Tibial nerve (tissue), 4 donors: ENCODE measurements at regions not wholly inside any gene's neighbourhood (a gene's known extent, or its start where the extent isn't known, plus 50 kb on each side); places are given as distances from the start of the nearest gene placed in this dataset.

Source experiments
- CTCF ChIP-seq, 5 experiments: fragments of 200-600 bp in 3 of 5; fragments of 450-650 bp in 2 of 5; sonication (generic) in 3 of 5; IDR thresholded peaks; one replicate each; pipeline ENCODE4 v1.5.1; 2016 to 2019; ENCODE audit warnings: antibody characterized with exemption in 5 of 5, mild to moderate bottlenecking in 3 of 5, moderate library complexity in 2 of 5
- EP300 ChIP-seq, 2 donors: sonication (generic); formaldehyde crosslinking; IDR thresholded peaks; one replicate each; pipeline ENCODE4 v1.6.1; 2017; ENCODE audit warnings: antibody characterized with exemption in 2 of 2, mild to moderate bottlenecking in 1 of 2
- POLR2A ChIP-seq, 2 donors: fragments of 450-650 bp; IDR thresholded peaks; one replicate each; pipeline ENCODE4 v1.6.1; 2017; ENCODE audit warnings: antibody characterized with exemption in 2 of 2, mild to moderate bottlenecking in 2 of 2, moderate library complexity in 2 of 2

DNA sequence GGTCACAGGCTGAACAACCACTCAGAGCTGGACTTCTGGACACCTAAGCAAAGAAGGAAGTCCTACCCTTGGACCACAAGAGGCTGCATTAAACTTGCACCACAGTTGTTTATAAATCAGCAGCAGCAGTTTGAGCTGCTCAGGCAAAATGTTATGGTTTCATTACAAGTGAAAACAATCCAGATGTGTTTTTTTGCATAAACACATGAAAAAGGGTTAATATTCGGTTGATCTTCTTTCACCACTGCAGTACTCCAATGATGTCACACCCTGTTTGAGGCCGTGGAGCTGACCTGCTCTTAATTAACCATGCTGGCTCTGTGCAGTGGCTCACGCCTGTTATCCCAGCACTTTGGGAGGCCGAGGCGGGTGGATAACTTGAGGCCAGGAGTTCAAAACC is 490.8 kb upstream of the CELF2 start:
- TF ChIP-seq CTCF (IDR thresholded peaks at IDR 0.05) = no peak
- TF ChIP-seq POLR2A (IDR thresholded peaks at IDR 0.05) = no peak
- TF ChIP-seq EP300 (IDR thresholded peaks at IDR 0.05) = no peak
